Activated B cell treated with CpG ODN at 0.5 μM for 24 hours (primary cell): ENCODE measurements at regions not wholly inside any gene's neighbourhood (a gene's known extent, or its start where the extent isn't known, plus 50 kb on each side); places are given as distances from the start of the nearest gene placed in this dataset.

Source experiments
- ATAC-seq: fragments of 200-7000 bp; cut with Tn5 transposase; one replicate; pipeline ENCODE4 v1.10.0; 2021; ENCODE audit warnings: low read depth, mild to moderate bottlenecking, moderate library complexity
- CTCF ChIA-PET: fragments of 350-600 bp; sonication (Branson Sonifier 250); formaldehyde crosslinking; loops from one replicate; lab custom pipeline; 2021; ENCODE audit warnings: antibody characterized with exemption; lab: Charles Lee
- POLR2A ChIA-PET: fragments of 350-600 bp; sonication (Branson Sonifier 250); formaldehyde crosslinking; loops from one replicate; lab custom pipeline; 2021; ENCODE audit warnings: antibody characterized with exemption; lab: Charles Lee
- DNase-seq: peaks from one replicate; pipeline ENCODE4 v3.0.0; 2022
- H3K27ac Mint-ChIP-seq: one replicate; pipeline ENCODE4 v1.8.0; 2020; ENCODE audit warnings: mixed read lengths
- H3K27me3 Mint-ChIP-seq: one replicate; pipeline ENCODE4 v1.8.0; 2021; ENCODE audit warnings: mixed read lengths
- H3K36me3 Mint-ChIP-seq: one replicate; pipeline ENCODE4 v1.8.0; 2021; ENCODE audit warnings: low read depth, mixed read lengths
- H3K4me1 Mint-ChIP-seq: one replicate; pipeline ENCODE4 v1.8.0; 2021; ENCODE audit warnings: mixed read lengths
- H3K4me3 Mint-ChIP-seq: one replicate; pipeline ENCODE4 v1.8.0; 2020; ENCODE audit warnings: mild to moderate bottlenecking, mixed read lengths
- H3K9me3 Mint-ChIP-seq: one replicate; pipeline ENCODE4 v1.8.0; 2020; ENCODE audit warnings: mixed read lengths
- CTCF ChIP-seq: fragments of 200-600 bp; IDR thresholded peaks from one replicate; pipeline ENCODE4 v1.8.0; 2022; ENCODE audit warnings: antibody characterized with exemption, mild to moderate bottlenecking
- intact Hi-C: fragments of 100-400 bp; cut with micrococcal nuclease; formaldehyde crosslinking; loops from one replicate; pipeline ENCODE4 v1.15.1; 2024

GRCh38 chr7:3217166-3217565, 83.9 kb upstream of the SDK1 start:
- CTCF ChIA-PET = no interaction called here
- Mint-ChIP-seq H3K27me3 (peaks cover 12% of the 10 kb centered on the region), H3K4me3 (no peak overlapping the region), H3K36me3 (no peaks in the 10 kb centered on the region), H3K27ac (no peak overlapping the region), H3K9me3 (no peaks in the 10 kb centered on the region), H3K4me1 (no peaks in the 10 kb centered on the region)
- ATAC-seq (no peak), DNase-seq (no peak)
- POLR2A ChIA-PET = no interaction called here
- intact Hi-C loops = no loop called here
- TF ChIP-seq CTCF = no peak

GRCh38 chr7:3218411-3219225, 82.4 kb upstream of the SDK1 start:
- intact Hi-C loops = no loop called here
- H3K27ac Mint-ChIP-seq = no peak overlapping the region
- DNase-seq (no peak), ATAC-seq (no peak)
- H3K27me3 Mint-ChIP-seq = peaks cover 12% of the 10 kb centered on the region
- H3K4me3 Mint-ChIP-seq = no peak overlapping the region
- H3K36me3 Mint-ChIP-seq = no peaks in the 10 kb centered on the region
- POLR2A ChIA-PET = no interaction called here
- no peaks in the 10 kb centered on the region for H3K4me1 Mint-ChIP-seq
- H3K9me3 Mint-ChIP-seq = no peaks in the 10 kb centered on the region
- CTCF ChIA-PET = no interaction called here
- no peak for TF ChIP-seq CTCF

- ChIA-PET CTCF (no interaction called here), POLR2A (no interaction called here)
- no peaks in the 10 kb centered on the region for H3K9me3 Mint-ChIP-seq
- ATAC-seq = no peak
- TF ChIP-seq CTCF = no peak
- H3K27ac Mint-ChIP-seq = no peak overlapping the region
- no peak for DNase-seq
- H3K4me3 Mint-ChIP-seq = no peak overlapping the region
- no peaks in the 10 kb centered on the region for H3K4me1 Mint-ChIP-seq
- no peaks in the 10 kb centered on the region for H3K36me3 Mint-ChIP-seq
- intact Hi-C loops = no loop called here
- peaks cover 12% of the 10 kb centered on the region for H3K27me3 Mint-ChIP-seq
Measured at GRCh38 chr7:3229904-3230470, 71.1 kb upstream of the SDK1 start.

GRCh38 chr7:3230908-3231307, 70.1 kb upstream of the SDK1 start:
- Mint-ChIP-seq H3K4me1 (no peaks in the 10 kb centered on the region), H3K9me3 (peaks cover 6% of the 10 kb centered on the region), H3K4me3 (no peak overlapping the region), H3K27me3 (peaks cover 8% of the 10 kb centered on the region), H3K36me3 (no peaks in the 10 kb centered on the region), H3K27ac (no peak overlapping the region)
- no peak for ATAC-seq
- ChIA-PET CTCF (no interaction called here), POLR2A (no interaction called here)
- intact Hi-C loops = no loop called here
- TF ChIP-seq CTCF = no peak
- no peak for DNase-seq

GRCh38 chr7:3232228-3232627, 68.8 kb upstream of the SDK1 start:
- intact Hi-C loops = no loop called here
- H3K4me1 Mint-ChIP-seq = no peaks in the 10 kb centered on the region
- no peak for TF ChIP-seq CTCF
- H3K27ac Mint-ChIP-seq = no peak overlapping the region
- H3K27me3 Mint-ChIP-seq = peaks cover 5% of the 10 kb centered on the region
- ChIA-PET CTCF (no interaction called here), POLR2A (no interaction called here)
- DNase-seq (no peak), ATAC-seq (no peak)
- no peak overlapping the region for H3K4me3 Mint-ChIP-seq
- H3K36me3 Mint-ChIP-seq = no peaks in the 10 kb centered on the region
- peaks cover 10% of the 10 kb centered on the region for H3K9me3 Mint-ChIP-seq
